ENCODE measurements at regions not wholly inside any gene's neighbourhood (a gene's known extent, or its start where the extent isn't known, plus 50 kb on each side); places are given as distances from the start of the nearest gene placed in this dataset.

- Histone ChIP-seq H3K4me3 (no peak overlapping the region), H3K27ac (no peak overlapping the region), H3K27me3 (no peaks in the 10 kb centered on the region), H3K36me3 (no peaks in the 10 kb centered on the region), H3K9me3 (no peaks in the 10 kb centered on the region), H3K4me1 (no peaks in the 10 kb centered on the region)
- ATAC-seq: no peak
- TF ChIP-seq, protein P1, sequence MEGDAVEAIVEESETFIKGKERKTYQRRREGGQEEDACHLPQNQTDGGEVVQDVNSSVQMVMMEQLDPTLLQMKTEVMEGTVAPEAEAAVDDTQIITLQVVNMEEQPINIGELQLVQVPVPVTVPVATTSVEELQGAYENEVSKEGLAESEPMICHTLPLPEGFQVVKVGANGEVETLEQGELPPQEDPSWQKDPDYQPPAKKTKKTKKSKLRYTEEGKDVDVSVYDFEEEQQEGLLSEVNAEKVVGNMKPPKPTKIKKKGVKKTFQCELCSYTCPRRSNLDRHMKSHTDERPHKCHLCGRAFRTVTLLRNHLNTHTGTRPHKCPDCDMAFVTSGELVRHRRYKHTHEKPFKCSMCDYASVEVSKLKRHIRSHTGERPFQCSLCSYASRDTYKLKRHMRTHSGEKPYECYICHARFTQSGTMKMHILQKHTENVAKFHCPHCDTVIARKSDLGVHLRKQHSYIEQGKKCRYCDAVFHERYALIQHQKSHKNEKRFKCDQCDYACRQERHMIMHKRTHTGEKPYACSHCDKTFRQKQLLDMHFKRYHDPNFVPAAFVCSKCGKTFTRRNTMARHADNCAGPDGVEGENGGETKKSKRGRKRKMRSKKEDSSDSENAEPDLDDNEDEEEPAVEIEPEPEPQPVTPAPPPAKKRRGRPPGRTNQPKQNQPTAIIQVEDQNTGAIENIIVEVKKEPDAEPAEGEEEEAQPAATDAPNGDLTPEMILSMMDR (IDR thresholded peaks at IDR 0.05): no peak
- no peak for DNase-seq
- intact Hi-C loops (cut with DNase I): no loop called here
These were observed 148.7 kb downstream of the C7orf25 start for GRCh38 chr7:42763137-42763551.

GRCh38 chr7:42761486-42761885 is 150.4 kb downstream of the C7orf25 start:
- TF ChIP-seq, protein P1 (IDR thresholded peaks at IDR 0.05): no peak
- no peak for DNase-seq
- H3K36me3 ChIP-seq: no peaks in the 10 kb centered on the region
- intact Hi-C loops (cut with DNase I): no loop called here
- no peak for ATAC-seq
- no peak overlapping the region for H3K4me3 ChIP-seq
- H3K27ac ChIP-seq: no peak overlapping the region
- H3K9me3 ChIP-seq: no peaks in the 10 kb centered on the region
- H3K4me1 ChIP-seq: no peaks in the 10 kb centered on the region
- no peaks in the 10 kb centered on the region for H3K27me3 ChIP-seq

- intact Hi-C loops (cut with DNase I): no loop called here
- no peak overlapping the region for H3K4me3 ChIP-seq
- TF ChIP-seq, protein P1 (IDR thresholded peaks at IDR 0.05): no peak
- H3K4me1 ChIP-seq: no peaks in the 10 kb centered on the region
- no peaks in the 10 kb centered on the region for H3K27me3 ChIP-seq
- H3K36me3 ChIP-seq: no peaks in the 10 kb centered on the region
- DNase-seq (no peak), ATAC-seq (no peak)
- H3K9me3 ChIP-seq: no peaks in the 10 kb centered on the region
- H3K27ac ChIP-seq: no peak overlapping the region
These were observed 153.7 kb downstream of the C7orf25 start for GRCh38 chr7:42758124-42758523.

DNA sequence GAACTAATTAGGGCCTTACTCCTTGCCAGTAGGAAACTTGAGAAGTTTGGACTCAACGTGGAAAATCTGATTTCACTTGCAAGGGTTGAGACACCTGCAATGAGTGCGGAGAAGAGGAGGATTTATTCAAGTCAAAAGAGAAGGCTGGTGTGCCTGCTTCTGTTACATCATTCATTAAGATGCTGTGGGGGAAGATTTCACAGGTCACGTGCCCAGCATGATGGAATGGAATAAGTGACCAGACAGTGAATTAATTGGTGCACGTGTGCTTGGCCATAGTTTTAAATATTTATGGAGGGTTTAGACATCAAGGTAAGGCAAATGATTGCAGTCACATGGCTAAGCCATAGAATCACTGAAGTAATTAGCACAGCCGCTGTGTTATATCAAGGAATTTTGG is 155.0 kb downstream of the C7orf25 start:
- TF ChIP-seq, protein P1 (IDR thresholded peaks at IDR 0.05): no peak
- Histone ChIP-seq H3K4me3 (no peak overlapping the region), H3K4me1 (no peaks in the 10 kb centered on the region), H3K27me3 (no peaks in the 10 kb centered on the region), H3K27ac (no peak overlapping the region), H3K9me3 (no peaks in the 10 kb centered on the region), H3K36me3 (no peaks in the 10 kb centered on the region)
- intact Hi-C loops (cut with DNase I): no loop called here
- ATAC-seq: no peak
- no peak for DNase-seq

GRCh38 chr7:42753811-42754363 is 158.0 kb downstream of the C7orf25 start:
- H3K4me3 ChIP-seq: no peak overlapping the region
- H3K9me3 ChIP-seq: no peaks in the 10 kb centered on the region
- no peaks in the 10 kb centered on the region for H3K4me1 ChIP-seq
- DNase-seq (no peak), ATAC-seq (no peak)
- TF ChIP-seq, protein P1 (IDR thresholded peaks at IDR 0.05): no peak
- no peaks in the 10 kb centered on the region for H3K36me3 ChIP-seq
- no peaks in the 10 kb centered on the region for H3K27me3 ChIP-seq
- intact Hi-C loops (cut with DNase I): no loop called here
- no peak overlapping the region for H3K27ac ChIP-seq
